DND-41 (cell line): ENCODE measurements at regions not wholly inside any gene's neighbourhood (a gene's known extent, or its start where the extent isn't known, plus 50 kb on each side); places are given as distances from the start of the nearest gene placed in this dataset.

ENCODE experiments used
- CTCF ChIP-seq: IDR thresholded peaks from 2 replicates; pipeline ENCODE4 v1.5.1; 2012; ENCODE audit warnings: borderline replicate concordance, low read length, moderate library complexity, mild to moderate bottlenecking; ENCODE audit not compliant: poor library complexity, severe bottlenecking; ENCODE audit errors: extremely low read depth
- EZH2 ChIP-seq: IDR thresholded peaks from 3 replicates; pipeline ENCODE4 v1.6.1; 2012; ENCODE audit warnings: borderline replicate concordance, low read depth, mild to moderate bottlenecking, moderate library complexity, low read length, inconsistent platforms; ENCODE audit not compliant: severe bottlenecking

- TF ChIP-seq CTCF (no peak), EZH2 (no peak)
Observed at GRCh38 chrX:3550871-3551270, 162.6 kb downstream of the PRKX start.
